NCI-H345 (cell line): ENCODE measurements at regions not wholly inside any gene's neighbourhood (a gene's known extent, or its start where the extent isn't known, plus 50 kb on each side); places are given as distances from the start of the nearest gene placed in this dataset.
"Not testable (repeated sequence)": the region's sequence is repeated elsewhere in the genome, so short reads cannot be mapped to it uniquely, and the experiment has no call there.

Experiments used
- DNase-seq: peaks from one replicate; lab custom pipeline; 2025; lab: John Stamatoyannopoulos, UW

- DNase-seq: no peak
These were observed 50.7 kb upstream of the TAC4 start for GRCh38 chr17:49898366-49899190.

- no peak for DNase-seq
These were observed 51.3 kb upstream of the TAC4 start for GRCh38 chr17:49899191-49899485.

DNA sequence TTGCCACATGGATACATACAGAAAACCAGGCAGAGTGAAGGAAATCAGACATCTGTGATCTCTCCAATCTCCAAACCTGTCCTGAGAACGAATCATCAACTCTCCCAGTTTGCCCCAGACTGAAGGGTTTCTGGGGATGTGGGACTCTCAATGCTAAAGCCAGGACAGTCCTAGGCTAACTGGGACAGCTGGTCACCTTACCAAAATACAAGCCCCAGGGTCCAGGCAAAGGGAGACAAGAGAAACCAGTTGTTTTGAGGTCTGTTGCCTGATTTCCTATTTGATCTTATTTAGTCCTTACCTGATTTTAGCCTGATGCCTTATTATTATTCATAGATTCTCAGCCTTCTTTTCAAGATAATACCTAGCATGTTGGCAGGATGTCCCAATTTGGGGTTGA, 51.7 kb upstream of the TAC4 start:
- no peak for DNase-seq

DNA sequence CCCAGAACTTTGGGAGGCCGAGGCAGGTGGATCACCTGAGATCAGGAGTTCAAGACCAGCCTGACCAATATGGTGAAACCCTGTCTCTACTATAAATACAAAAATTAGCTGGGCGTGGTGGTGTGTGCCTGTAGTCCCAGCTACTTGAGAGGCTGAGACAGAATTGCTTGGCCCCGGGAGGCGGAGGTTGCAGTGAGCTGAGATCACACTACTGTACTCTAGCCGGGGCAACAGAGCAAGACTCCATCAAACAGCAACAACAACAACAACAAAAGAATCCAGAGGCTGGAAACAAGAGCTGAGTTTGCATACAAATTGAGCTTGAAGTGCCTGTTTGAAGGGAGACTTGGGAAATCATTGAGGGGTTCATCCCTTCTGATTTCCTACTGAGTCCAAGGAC, 52.9 kb upstream of the TAC4 start:
- DNase-seq: not testable (repeated sequence)

GRCh38 chr17:49901460-49902331, 53.8 kb upstream of the TAC4 start:
- no peak for DNase-seq

GRCh38 chr17:49903523-49903922, 55.7 kb upstream of the TAC4 start:
- DNase-seq: no peak

GRCh38 chr17:49904893-49905292, 57.0 kb upstream of the TAC4 start:
- no peak for DNase-seq

DNA sequence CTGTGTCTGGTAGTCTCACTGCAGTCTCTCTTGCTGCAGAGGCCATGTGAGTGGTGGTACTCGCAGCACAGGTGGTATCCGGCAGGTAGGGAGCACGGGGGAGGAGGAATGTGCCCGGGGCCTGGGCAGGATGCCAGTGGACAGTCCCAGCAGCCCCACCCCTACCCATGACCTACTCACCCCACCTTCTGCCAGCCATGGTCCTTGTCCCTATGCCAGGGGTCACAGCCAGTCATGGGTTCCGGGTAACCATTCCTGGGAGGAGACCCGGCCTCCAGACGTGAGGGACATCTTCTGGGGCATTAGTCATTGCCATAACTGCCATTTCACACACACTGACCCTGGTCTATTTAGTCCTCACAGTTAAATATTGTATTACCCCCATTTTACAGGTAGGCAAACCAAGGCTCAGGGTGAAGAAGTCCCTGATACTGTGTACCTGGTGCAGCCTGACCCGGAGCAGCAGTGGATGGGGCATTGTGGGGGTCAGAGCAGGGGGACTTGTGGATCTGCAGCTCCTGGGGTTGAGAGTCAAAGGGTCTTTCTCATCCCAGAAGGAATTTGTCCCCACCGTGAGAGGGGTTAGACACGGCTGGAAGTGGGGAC, 58.8 kb upstream of the TAC4 start:
- no peak for DNase-seq

- DNase-seq: no peak
These were observed 59.4 kb upstream of the TAC4 start for GRCh38 chr17:49907279-49907678.

- DNase-seq: no peak
These were observed 59.9 kb upstream of the DLX4 start for GRCh38 chr17:49908782-49909714.

GRCh38 chr17:49910094-49910857, 58.7 kb upstream of the DLX4 start:
- DNase-seq: no peak

DNA sequence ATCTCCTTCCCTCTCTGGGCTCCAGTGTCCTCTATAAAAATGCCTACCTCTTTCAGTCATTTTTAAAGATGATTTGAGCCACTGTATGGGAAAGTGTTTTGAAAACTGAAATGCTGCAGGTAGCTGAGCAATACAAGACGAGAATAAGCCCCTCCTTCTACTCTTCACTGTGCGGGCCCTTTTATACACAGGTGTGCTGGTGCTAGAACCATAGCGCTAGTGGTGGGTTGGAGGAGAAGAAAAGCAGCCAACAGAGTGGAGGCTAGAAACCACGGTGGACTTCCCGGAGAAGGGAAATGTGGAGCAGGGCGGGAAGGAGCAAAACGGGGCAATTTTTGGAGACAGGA, 58.2 kb upstream of the DLX4 start:
- no peak for DNase-seq

- no peak for DNase-seq
These were observed 57.3 kb upstream of the DLX4 start for GRCh38 chr17:49911719-49912118.

GRCh38 chr17:49913226-49914095, 55.5 kb upstream of the DLX4 start:
- DNase-seq: no peak

GRCh38 chr17:49914096-49914490, 54.9 kb upstream of the DLX4 start:
- peak; percentile 88 for DNase-seq

DNA sequence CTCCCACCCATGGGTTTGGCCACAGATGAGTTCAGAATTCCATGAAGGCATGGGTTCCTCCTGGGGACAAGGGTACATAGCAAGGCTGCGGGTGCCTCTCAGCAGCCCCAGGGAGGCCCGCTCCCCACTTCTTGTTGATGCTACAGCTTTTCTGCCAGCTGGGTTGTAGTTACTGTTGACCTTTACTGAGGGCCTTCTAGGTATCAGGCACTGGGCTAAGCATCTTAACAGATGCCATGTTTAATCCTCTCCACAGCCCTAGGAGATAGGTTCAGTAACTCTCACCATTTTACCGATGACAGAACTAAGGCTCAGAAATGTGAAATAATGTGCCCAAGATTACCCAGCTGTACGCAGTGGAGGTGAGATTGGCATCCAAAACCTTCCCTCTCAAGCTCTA, 54.3 kb upstream of the DLX4 start:
- no peak for DNase-seq

- DNase-seq: no peak
These were observed 53.7 kb upstream of the DLX4 start for GRCh38 chr17:49915260-49915659.

DNA sequence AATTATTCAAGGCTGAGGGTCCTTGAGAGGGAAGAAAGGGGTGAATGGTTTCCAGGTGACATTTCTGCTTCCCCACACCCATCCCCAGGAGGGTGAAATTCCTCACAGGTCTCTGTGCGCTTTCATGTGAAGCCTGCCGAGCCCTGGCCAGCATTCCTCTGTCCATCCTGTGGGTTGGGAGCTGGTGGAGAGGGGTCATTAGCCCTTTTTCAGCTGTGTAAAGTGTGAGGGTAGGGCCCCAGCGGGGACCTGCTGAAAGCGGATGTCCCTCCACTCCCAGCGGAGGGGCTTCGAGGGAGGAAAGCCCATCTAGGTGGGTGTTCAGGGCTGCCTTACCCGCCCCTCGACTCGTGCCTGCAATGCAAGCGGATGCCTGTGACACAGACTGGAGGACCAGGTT, 53.3 kb upstream of the DLX4 start:
- DNase-seq: no peak

DNA sequence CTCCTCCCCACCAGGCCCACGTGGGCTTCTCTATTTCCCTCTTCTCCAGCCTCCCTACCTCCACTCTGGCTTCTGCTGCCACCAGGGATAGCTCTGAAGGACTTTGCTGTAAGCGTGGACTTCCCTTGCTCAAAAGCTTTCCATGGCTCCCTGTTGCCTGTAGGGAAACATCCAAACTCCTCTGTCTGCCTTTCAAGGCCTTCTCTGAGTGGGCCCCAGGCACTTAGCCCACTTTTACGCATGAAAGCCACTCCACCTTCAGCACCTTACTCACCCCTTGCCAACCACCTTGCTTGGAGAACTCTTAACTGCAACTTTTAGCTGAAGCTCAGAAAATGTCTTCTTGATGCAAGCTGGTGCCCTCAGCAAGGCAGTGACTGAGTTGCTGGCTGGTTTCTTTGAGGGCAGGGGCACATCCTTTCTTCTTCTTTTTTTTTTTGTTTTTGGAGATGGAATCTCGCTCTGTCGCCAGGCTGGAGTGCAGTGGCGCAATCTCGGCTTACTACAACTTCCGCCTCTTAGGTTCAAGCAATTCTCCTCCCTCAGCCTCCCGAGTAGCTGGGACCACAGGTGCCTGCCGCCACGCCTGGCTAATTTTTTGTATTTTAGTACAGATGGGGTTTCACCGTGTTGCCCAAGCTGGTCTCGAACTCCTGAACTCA, 52.0 kb upstream of the DLX4 start:
- DNase-seq: no peak

- no peak for DNase-seq
These were observed 50.4 kb upstream of the DLX4 start for GRCh38 chr17:49918591-49918990.
